COLO668 (cell line): ENCODE measurements at regions not wholly inside any gene's neighbourhood (a gene's known extent, or its start where the extent isn't known, plus 50 kb on each side); places are given as distances from the start of the nearest gene placed in this dataset.
A peak's percentile ranks its signal among the peaks of the same experiment; 100 is the strongest.

Experiments used
- DNase-seq: peaks from one replicate; lab custom pipeline; 2025; ENCODE audit not compliant: unreplicated experiment; lab: John Stamatoyannopoulos, UW

DNA sequence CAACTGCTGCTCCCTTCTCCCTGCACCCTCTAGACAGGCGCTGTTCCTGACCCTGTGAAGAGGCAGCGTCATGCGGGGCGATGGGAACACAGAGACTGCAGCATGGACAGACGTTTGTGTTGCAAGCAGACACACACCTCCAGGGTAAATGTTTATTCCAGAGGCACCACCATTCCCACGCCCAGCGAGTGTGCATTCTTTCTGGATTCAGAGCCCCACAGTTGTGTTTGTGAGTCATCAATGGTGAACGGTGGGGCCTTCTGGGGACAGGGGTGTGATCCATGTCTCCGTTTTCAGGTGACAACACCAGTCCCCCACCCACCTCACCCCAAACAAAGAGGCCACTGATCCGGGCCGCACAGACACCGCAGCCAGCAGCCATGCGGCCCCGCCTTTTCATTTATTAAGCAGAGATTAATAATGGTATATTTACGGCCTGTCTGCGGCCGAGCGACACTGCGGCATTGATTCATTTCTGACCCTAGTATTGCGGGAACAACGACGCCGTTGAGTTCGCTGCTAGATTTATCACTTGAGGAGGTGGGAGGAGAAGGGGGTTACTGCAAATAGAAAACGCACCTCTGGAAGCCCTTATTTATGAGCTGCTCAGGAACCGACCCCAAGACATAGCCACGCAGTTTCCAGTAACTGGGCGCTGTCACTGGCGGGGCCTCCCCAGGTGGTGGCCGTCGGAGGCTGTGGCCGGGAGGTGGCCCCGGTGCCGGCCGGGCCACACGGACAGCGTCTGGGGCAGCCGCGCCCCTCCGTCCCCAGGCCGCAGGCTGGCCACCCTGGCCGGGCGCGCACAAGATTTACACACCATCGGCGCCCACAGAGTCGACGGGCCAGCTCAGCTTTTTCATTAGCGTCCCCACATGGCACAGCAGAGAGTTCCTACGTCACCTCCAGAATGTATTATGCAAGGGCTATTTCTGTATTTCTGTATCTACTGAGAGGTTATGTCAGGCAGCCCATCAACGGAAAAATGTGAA, 367.6 kb downstream of the THBS2 start:
- DNase-seq = no peak

DNA sequence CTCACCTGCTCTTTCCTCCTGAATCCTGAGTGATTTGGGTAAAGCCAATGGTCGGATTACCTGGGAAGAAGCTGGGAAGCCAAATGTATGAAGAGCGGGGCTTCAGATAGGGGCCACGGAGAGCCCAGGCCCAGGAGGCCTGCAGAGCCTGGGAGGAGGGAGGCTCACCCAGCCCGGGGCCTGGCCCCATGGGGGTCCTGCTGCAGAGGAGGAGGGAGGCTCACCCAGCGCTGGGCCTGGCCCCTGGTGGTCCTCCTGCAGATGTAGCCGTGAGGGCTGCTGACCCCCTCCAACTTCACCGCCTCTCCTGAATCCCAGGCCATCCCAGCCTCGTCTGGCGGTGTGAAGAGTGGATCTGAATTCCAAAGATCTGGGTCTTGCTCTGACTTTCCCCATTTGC, 368.4 kb downstream of the THBS2 start:
- no peak for DNase-seq

DNA sequence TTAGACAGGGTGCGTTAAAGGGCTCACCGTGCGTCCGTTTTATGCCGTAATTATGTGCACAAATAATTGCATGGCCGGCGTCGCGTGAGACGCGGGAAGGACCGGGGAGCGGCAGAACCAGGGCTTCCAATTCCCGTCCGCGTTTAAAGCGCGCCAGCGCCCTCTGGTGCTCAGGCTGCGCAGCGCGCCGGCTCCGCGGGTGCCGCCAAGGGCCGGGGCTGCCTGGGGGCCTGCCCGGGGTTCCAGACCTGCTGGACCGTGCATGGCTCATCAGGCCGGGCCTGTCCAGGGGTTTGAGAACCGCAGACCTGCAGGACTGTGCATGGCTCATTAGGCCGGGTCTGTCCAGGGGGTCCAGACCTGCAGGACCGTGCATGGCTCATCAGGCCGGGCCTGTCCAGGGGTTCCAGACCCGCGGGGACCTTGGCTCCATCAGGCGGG, 369.0 kb downstream of the THBS2 start:
- DNase-seq = peak; percentile 70

DNA sequence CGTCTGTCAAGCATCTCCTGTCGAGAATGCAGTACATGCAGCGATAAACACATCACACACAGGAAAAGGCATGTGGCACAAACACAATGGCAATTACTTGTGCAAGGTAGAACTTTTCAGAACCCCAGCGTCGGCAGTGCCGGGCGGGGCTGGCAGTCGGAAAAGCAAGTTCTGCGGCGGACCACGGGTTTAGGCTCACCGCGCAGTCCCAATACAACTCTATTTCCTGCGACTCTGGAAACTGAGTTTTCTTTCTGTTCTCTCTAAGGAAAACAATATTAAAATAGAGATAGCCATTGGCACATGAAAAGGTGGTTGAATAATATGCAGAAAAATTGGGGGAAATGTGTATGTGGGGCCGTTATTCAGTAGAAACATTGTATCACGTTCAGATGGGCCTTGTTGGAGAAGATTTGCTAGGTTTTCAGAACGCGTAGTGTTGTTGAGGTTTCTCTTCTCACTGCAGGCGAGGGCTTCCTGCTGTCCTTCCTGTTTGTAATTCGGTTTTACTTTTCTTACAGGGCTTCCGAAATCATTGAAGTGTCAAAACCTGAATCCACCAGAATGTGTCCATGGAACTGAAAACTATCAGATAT, 369.5 kb downstream of the THBS2 start:
- DNase-seq = no peak

DNA sequence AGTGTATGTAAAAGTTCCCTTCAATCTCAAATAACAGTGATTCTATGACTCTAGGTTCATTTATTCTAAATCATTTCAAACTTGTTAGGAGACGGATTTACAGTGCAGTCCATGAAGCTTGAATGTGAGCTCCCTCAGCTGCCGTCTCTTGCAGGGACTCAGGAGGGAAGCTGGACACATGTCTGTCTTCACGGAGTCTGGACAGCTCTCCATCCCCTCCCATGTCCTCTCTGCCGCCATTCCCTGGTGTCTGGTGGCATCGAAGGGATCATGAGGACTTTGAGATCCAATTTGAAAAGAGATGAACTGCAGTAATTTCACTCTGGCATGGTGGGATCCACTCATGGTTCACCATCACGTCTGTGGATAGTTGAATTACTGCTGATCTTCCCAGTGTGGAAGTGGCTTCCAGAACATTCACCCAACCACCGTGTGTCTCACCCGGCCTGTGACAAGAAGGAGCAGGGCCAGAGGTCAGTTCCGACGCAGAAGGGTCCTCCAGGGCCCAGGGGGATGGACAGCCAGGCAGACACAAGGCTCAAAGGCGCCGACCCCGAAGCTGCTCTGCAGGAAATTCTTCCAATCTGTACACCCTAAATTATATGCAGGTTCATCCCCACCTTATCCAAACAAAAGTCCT, 370.1 kb downstream of the THBS2 start:
- no peak for DNase-seq

DNA sequence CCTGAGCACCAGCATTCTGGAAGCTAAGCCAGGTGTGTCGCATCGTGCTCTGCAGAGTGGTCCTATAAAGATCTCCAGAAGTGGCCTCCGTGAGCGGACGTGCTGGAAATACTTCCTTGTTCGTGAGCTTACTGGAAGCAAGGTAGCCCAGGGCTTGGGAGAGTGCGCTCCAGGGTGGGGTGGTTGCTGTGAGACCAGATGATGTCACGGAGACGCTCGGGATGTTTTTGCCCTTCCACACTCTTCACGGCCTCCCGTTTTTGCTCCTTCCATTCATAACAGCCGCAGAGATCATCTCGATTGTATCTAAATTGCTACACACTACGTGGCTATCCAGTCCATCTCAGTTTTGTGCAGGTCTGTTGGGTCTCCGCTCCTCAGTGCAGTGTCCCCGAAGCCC, 373.4 kb downstream of the THBS2 start:
- no peak for DNase-seq

DNA sequence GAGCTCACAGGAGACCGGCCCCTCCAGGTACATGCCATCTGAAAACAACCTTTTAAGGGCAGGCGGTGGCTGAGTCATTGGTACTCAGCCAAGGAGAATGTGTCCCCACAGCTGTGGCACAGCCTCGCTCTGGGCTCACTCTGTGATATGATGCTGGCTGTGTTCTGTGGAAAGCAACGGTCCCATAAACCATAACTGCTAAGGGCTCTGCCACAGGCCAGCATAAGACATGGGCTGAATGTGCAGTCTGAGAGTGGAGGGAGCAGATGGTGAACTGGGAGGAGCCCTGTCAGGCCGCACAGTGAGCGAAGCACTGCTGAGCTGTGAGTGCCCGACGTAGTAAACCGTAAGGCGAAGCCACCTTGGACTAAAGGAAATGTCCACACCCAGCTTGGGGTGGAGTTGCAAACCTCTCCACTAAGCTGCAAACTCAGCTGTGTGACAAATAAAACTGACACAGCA, 375.8 kb downstream of the THBS2 start:
- DNase-seq = peak; percentile 73

DNA sequence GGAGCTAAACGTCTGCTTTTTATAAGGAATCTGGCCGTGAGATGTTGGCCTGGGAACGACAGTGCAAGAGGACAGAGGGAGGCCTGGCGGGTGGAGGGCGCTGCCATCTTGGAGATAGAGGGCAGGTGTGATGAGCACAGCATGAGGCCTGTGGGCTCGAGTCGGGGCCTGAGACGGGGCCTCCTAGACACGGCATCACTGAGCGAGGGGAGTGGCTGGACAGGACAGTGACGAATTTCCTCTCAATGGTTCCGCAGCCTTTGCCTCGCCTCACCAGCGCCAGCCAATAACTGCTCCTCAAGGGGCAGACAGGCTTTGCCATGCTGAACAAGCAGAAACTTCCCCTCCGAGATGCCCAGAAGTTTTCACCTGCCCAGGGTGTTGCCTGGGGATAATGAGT, 376.7 kb downstream of the THBS2 start:
- no peak for DNase-seq

DNA sequence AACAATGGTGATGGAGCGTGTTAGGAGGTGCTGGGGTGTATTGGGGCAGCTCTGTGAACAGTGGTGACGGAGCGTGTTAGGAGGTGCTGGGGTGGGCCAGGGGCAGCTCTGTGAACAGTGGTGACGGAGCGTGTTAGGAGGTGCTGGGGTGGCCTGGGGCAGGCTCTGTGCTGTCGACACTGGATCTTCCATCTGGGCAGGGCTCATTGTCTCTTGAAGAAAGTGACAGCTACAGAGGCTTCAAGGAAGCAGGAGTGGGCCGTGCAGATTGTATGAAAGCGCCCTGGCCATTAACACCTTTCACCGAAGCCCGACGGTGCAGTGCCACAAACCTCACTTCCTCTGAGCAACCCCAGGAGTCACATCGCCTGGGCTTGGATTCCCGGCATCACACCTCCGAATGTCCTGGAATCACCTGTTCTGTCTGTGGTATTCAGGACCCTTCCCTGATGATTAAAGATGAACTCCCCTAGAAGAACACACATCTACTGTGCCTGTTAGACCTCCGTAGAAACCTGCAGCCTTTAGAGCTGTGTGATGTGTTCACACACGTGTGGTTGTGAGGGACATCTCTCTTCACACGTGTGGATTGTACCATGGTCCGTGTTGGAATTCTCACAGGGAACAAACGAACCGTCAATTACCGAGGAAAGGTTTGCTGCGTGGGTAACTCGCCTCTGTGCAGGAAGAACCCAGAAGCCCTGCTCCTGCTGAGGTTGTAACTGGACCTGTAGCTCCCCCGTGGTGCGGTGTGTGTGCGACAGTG, 377.7 kb downstream of the THBS2 start:
- no peak for DNase-seq

DNA sequence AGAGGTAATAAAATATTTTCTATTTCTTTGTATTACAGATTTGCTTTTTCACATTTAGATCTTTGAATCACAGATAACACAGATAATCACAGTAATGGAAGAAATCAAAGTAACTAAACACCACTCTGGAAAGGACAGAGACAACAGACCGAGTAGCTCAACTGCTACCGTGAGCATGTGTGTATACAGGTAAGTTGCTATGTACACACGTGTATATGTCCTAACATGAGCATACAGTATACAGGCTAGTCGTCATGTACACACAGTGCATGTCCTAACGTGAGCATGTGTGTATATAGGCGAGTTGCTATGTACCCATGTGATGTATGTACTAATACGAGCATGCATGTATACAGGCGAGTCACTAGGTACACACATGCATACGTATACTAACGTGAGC, 379.0 kb downstream of the THBS2 start:
- no peak for DNase-seq

DNA sequence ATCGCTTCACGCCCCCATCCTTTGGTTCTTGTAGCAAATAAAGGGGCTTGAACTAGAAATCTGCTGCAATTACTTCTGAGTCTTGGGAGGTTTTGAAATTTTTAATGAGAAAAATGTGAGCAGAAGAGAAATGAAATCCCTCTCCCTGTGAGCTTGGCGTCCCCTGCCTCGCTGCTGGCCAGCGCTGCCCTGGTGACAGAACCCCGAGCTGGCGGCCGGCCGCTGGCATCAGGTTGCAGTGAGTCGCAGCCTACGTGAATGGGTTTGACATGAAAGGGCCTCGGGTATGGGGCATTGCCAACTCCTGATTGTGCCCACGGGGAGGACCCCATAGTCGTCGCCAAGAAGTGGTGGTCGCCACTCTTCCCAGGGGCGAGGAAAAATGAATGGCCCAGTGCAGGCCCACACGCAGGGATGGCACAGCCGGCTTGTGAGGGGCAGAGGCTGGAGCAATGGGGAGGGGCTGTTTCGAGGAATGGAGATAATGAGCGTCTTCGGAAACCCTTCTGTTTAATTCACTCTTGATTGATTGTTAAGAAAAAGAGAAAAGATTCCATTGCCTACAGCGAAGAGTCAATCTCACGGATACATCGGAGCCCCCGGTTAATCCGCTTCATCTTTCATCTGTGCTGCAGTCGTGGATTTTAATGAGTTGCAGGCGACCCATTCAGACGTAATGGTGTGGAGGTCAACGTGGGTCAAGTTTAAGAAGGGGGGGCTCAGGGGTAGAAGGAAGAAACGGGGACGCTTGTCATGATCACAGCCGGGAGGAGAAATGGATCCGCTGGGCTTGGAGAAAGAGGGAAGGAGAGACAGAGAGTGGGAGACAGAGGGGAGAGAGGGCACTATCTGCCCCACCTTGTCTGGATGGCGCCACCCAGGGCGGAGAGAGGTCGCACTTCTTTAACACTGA, 380.1 kb downstream of the THBS2 start:
- no peak for DNase-seq

DNA sequence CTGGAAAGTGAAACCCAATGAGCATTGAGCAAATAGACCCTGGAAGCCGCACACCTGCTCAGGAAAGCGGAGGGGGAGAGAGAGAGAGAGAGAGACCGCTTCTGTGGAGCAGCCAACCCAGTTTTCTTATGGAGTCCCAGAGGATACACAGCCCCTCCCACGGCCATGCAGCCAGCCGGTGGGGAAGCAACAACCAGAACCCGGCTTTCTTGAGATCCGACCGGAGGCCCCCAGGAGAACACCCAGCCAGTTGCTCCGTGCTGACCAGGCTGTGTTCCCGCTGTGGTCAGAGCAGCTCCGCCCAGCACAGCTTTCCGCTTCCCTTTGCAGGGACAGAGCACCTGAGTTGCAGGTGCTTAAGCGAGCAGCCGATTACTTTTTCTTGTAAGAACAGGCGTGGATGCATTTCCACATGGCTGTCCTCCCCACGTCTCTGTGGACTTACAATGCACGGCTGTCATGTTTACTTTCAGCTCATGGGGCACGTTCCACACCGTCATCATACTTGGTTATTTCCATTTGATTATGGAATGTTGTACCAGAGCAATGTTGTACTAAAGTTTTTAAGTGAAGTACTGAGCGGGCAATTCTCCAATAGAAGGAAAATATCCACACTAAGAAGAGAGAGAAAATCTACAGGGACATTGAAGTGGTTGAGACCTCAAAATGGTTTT, 381.9 kb downstream of the THBS2 start:
- peak; percentile 54 for DNase-seq

DNA sequence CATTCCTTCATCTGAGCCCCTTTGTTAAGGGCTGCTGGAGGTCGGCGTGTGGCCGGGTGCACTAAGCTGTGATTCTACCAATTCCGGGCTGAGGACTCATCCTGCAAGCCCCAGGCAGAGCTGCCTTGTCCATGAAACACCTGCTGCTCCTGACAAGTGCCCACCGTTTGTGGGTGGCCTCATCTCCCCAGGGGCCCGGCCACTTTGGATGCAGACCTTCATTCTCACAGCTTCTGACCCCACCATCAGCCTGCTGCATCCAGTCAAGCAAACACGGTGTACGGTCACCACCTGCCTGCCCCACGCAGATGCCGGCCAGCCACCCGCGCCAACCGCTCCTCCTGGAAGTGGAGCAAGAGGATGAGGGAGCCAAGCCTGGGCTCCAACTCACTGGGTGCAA, 382.7 kb downstream of the THBS2 start:
- DNase-seq = peak; percentile 54

DNA sequence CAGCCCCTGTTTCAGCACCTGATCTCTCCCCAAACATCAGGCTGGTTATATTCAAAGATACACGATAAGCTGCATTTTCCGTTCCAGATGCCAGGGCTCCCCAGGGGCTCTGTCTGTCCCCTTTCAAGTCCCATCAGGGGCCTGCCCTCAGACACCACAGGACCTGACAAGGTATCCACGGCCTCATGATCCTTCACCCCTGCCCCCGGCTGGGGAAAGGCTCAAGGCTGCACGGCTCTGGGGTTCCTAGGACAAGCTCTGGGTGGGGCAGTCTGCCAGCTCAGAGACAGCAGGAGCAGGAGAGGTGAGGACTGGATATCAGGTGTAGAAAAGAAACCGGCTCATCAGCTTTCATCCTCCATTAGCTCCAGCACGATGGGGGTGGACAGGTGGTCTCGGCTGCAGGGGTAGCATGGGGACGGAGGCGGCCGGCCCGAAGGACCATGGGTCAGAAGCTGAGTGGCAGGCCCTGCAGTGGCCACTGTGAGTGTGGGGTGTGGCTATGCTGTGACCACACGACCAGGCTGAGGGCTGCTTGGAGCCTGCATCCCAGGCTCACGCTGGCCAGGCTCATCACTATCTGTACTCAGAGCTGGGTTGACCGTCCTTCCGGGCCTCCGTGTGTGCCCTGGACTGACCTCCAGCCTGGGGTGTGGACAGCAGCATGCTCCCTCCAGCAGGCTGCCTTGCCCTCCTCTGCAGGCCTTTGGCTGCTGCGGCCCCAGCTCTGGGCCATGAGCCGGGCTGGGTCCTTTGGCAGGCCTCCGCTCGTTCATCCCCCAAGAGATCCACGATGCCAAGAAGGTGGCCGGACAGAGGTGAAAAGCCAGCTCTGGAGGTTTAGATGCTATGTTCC, 386.2 kb downstream of the THBS2 start:
- no peak for DNase-seq

DNA sequence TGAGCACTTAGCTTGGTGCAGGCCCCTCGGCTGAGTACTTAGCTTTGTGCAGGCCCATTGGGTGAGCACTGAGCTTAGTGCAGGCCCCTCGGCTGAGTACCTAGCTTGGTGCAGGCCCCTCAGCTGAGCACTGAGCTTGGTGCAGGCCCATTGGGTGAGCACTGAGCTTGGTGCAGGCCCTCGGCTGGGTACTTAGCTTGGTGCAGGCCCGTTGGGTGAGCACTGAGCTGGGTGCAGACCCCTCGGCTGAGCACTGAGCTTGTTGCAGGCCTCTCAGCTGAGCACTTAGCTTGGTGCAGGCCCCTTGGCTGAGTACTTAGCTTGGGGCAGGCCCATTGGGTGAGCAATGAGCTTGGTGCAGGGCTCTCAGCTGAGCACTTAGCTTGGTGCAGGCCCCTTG, 387.1 kb downstream of the THBS2 start:
- no peak for DNase-seq

DNA sequence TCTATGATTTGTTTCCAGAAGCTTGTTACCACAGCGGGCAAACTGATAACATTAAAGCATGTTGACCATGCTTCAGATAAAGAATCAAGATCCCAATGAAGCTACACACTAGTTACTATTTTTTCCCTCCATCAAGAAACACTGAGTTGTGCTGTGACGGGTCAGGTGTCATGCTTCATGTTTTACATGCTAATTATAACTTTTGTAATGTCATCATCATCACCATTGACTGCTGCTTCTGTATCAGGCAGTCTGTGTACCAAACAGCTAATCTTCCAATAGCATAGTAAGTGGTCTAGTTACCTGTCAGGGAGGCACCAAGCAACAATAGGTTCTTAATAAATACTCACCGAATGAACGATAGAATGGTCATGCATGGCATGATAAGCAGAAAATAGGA, 388.1 kb downstream of the THBS2 start:
- DNase-seq = no peak

DNA sequence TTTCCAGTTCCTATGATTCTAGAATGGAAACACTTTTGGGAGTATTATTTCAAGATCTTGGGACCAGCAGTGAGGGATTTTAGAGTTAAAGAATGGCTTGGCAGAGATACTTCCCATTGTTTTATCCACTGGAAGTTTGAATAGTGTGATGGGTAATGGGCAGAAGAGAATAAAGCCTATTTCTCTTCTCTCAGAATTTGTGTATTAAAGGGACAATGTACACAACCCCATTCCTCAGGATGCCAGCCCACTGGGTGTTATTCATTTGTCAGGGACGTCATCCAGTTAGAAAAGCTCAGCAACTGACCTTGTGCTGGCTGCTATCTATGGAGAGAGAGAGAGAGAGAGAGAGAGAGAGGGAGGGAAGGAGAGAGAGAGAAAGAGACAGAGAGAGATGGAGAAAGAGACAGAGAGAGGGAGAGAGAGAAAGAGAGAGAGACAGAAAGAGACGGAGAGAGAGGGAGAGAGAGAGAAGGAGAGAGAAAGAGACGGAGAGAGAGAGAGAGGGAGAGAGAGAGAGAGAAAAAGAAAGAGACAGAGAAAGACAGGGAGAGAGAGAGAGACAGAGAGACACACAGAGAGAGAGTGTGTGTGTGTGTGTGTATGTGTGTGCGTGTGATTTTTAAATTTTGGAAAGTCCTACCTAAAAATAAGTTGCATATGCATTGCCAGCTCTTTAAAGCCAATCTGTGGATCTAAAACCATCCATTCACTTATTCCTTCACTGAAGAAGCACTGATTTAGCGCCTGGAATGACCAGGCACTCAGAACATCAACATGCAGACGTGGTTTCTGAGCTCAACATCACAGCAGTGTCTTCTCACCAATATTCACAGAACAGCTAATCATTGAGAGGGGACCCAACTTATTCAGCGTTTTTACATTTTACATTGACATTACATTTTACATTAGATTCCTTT, 388.8 kb downstream of the THBS2 start:
- no peak for DNase-seq

DNA sequence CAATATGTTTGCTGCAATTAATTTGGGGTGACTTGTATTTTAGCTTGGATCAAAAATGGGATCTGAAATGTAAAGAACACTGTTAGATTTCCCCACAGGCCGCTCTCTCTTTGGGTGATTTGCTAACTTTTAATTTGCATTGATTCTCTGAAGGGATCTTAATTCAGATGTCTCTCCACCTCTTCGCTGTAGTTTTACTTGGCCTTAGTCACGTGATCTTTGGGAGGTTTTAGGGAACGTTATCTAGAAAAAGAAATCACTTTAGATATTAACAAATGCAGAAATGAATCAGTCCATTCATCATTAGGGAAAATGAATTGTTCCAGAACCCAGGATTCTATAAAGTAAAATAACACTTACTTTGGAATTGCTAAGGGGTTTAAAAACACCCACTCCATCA, 390.2 kb downstream of the THBS2 start:
- DNase-seq = no peak
